Neuronal stem cell (in vitro differentiated cells): ENCODE measurements at regions not wholly inside any gene's neighbourhood (a gene's known extent, or its start where the extent isn't known, plus 50 kb on each side); places are given as distances from the start of the nearest gene placed in this dataset.

Experiments
- DNase-seq: peaks from one replicate; pipeline ENCODE4 v3.0.0-alpha.2; 2013; ENCODE audit warnings: low spot score
- H2AFZ ChIP-seq: one replicate; pipeline ENCODE4 v1.6.1; 2013; ENCODE audit warnings: mild to moderate bottlenecking, low read length, inconsistent platforms
- H2AK5ac ChIP-seq: 2 replicates; pipeline ENCODE4 v1.6.1; 2013; ENCODE audit warnings: low read depth, mild to moderate bottlenecking, inconsistent platforms, low read length, moderate library complexity, mixed read lengths
- H2BK120ac ChIP-seq: 2 replicates; pipeline ENCODE4 v1.6.1; 2013; ENCODE audit warnings: low read depth, mild to moderate bottlenecking, inconsistent platforms, low read length, moderate library complexity, mixed read lengths
- H2BK12ac ChIP-seq: one replicate; pipeline ENCODE4 v1.6.1; 2013; ENCODE audit warnings: low read length, inconsistent platforms
- H2BK15ac ChIP-seq: 2 replicates; pipeline ENCODE4 v1.6.1; 2013; ENCODE audit warnings: mild to moderate bottlenecking, low read length, inconsistent platforms, mixed read lengths
- H2BK5ac ChIP-seq: one replicate; pipeline ENCODE4 v1.6.1; 2013; ENCODE audit warnings: inconsistent platforms, mild to moderate bottlenecking, low read length, moderate library complexity
- H3K14ac ChIP-seq: one replicate; pipeline ENCODE4 v1.6.1; 2013; ENCODE audit warnings: low read length, inconsistent platforms
- H3K18ac ChIP-seq: 2 replicates; pipeline ENCODE4 v1.6.1; 2013; ENCODE audit warnings: low read length, inconsistent platforms
- H3K23ac ChIP-seq: 2 replicates; pipeline ENCODE4 v1.6.1; 2013; ENCODE audit warnings: low read depth, mild to moderate bottlenecking, mixed read lengths, low read length, inconsistent platforms; ENCODE audit not compliant: poor library complexity
- H3K27ac ChIP-seq: replicated peaks from 3 replicates; pipeline ENCODE4 v1.5.1; 2013; ENCODE audit warnings: low read length, inconsistent platforms
- H3K27me3 ChIP-seq, 3 experiments: 2 replicates each; pipeline ENCODE4 v1.6.1; 2013; ENCODE audit warnings: low read length in 3 of 3, mild to moderate bottlenecking in 2 of 3, inconsistent platforms in 1 of 3, low read depth in 1 of 3, mixed read lengths in 1 of 3, moderate library complexity in 1 of 3; ENCODE audit not compliant: control insufficient read depth in 3 of 3, insufficient read depth in 3 of 3
- H3K36me3 ChIP-seq, 2 donors: replicated peaks in 1 of 2; 2 replicates each; pipeline ENCODE4 v1.6.1; 2013; ENCODE audit warnings: low read length in 2 of 2; ENCODE audit not compliant: control insufficient read depth in 2 of 2, insufficient read depth in 2 of 2
- H3K4ac ChIP-seq: 2 replicates; pipeline ENCODE4 v1.6.1; 2013; ENCODE audit warnings: inconsistent platforms, mild to moderate bottlenecking, low read length, moderate library complexity
- H3K4me1 ChIP-seq, 2 donors: 1 replicate in 1 of 2; 2 replicates in 1 of 2; pipeline ENCODE4 v1.6.1; 2013; ENCODE audit warnings: low read length in 2 of 2, low read depth in 1 of 2; ENCODE audit not compliant: control insufficient read depth in 2 of 2, insufficient read depth in 1 of 2
- H3K4me2 ChIP-seq: one replicate; pipeline ENCODE4 v1.6.1; 2013; ENCODE audit warnings: mild to moderate bottlenecking, low read length, inconsistent platforms; ENCODE audit not compliant: insufficient read depth, poor library complexity, severe bottlenecking
- H3K4me3 ChIP-seq, 2 donors: 2 replicates each; pipeline ENCODE4 v1.5.1; 2013; ENCODE audit warnings: low read length in 2 of 2, mild to moderate bottlenecking in 2 of 2, inconsistent platforms in 1 of 2, moderate library complexity in 1 of 2
- H3K79me1 ChIP-seq: one replicate; pipeline ENCODE4 v1.6.1; 2013; ENCODE audit warnings: low read depth, mild to moderate bottlenecking, inconsistent platforms, low read length, moderate library complexity
- H3K9ac ChIP-seq: one replicate; pipeline ENCODE4 v1.6.1; 2013; ENCODE audit warnings: mild to moderate bottlenecking, low read depth, low read length, inconsistent platforms; ENCODE audit not compliant: poor library complexity
- H3K9me3 ChIP-seq, 2 donors: replicated peaks in 1 of 2; 2 replicates each; pipeline versions ENCODE3 to v1.6.1; 2013; ENCODE audit warnings: low read length in 2 of 2, mild to moderate bottlenecking in 2 of 2, inconsistent platforms in 1 of 2, low read depth in 1 of 2, mixed read lengths in 1 of 2, moderate library complexity in 1 of 2; ENCODE audit not compliant: control insufficient read depth in 2 of 2, insufficient read depth in 1 of 2
- H4K8ac ChIP-seq: one replicate; pipeline ENCODE4 v1.6.1; 2013; ENCODE audit warnings: low read depth, mild to moderate bottlenecking, inconsistent platforms, low read length, moderate library complexity
- H4K91ac ChIP-seq: one replicate; pipeline ENCODE4 v1.6.1; 2013; ENCODE audit warnings: low read length, low read depth, mild to moderate bottlenecking, inconsistent platforms; ENCODE audit not compliant: poor library complexity
- WGBS, 2 donors: extraction: QIAGEN DNeasy Blood & Tissue Kit; methylation state at CpG; one replicate each; pipeline ENCODE4 v1.1.7; 2013; ENCODE audit warnings: missing lambda C conversion rate in 2 of 2, mixed read lengths in 1 of 2; ENCODE audit not compliant: insufficient read length in 2 of 2, insufficient replicate concordance in 1 of 2; ENCODE audit errors: extremely low coverage in 2 of 2; 5-methylcytosine and 5-hydroxymethylcytosine counted together

- Histone ChIP-seq H3K27me3 (no peaks in the 10 kb centered on the region), H3K4me2 (no peak overlapping the region), H2BK5ac (no peak overlapping the region), H2BK15ac (no peak overlapping the region), H2AK5ac (no peak overlapping the region), H3K4me1 (no peaks in the 10 kb centered on the region), H3K36me3 (no peaks in the 10 kb centered on the region), H4K91ac (no peak overlapping the region), H3K9ac (no peak overlapping the region), H2BK12ac (no peak overlapping the region), H3K79me1 (no peaks in the 10 kb centered on the region), H3K9me3 (no peaks in the 10 kb centered on the region), H2AFZ (no peak overlapping the region), H3K18ac (no peak overlapping the region), H3K27ac (no peak overlapping the region), H3K4ac (no peak overlapping the region), H2BK120ac (no peak overlapping the region), H3K14ac (no peak overlapping the region), H4K8ac (no peak overlapping the region), H3K23ac (no peak overlapping the region), H3K4me3 (no peak overlapping the region)
- no peak for DNase-seq
- no CpG with 5 or more reads among the region's 1 CpG for WGBS, 2 donors
These were observed 204.1 kb downstream of the ARRDC4 start for GRCh38 chr15:98164571-98164970.

- Histone ChIP-seq H3K9ac (no peak overlapping the region), H3K23ac (no peak overlapping the region), H4K8ac (no peak overlapping the region), H3K79me1 (no peaks in the 10 kb centered on the region), H3K14ac (no peak overlapping the region), H2BK15ac (no peak overlapping the region), H2BK12ac (no peak overlapping the region), H4K91ac (no peak overlapping the region), H3K18ac (no peak overlapping the region), H3K4ac (no peak overlapping the region), H2AK5ac (no peak overlapping the region), H3K27ac (no peak overlapping the region), H2BK120ac (no peak overlapping the region), H3K4me3 (no peak overlapping the region), H2AFZ (no peak overlapping the region), H3K36me3 (no peaks in the 10 kb centered on the region), H3K27me3 (no peaks in the 10 kb centered on the region), H3K4me2 (no peak overlapping the region), H3K9me3 (no peaks in the 10 kb centered on the region), H3K4me1 (no peaks in the 10 kb centered on the region), H2BK5ac (no peak overlapping the region)
- no CpG with 5 or more reads among the region's 6 CpGs for WGBS, 2 donors
- no peak for DNase-seq
These were observed 204.5 kb downstream of the ARRDC4 start for GRCh38 chr15:98164986-98165385.

GRCh38 chr15:98167722-98168268 lies 207.3 kb downstream of the ARRDC4 start:
- WGBS, 2 donors = no CpG with 5 or more reads among the region's 4 CpGs
- Histone ChIP-seq H2BK15ac (no peak overlapping the region), H3K23ac (no peak overlapping the region), H3K27me3 (no peaks in the 10 kb centered on the region), H4K91ac (no peak overlapping the region), H4K8ac (no peak overlapping the region), H3K4me3 (no peak overlapping the region), H2AFZ (no peak overlapping the region), H3K27ac (no peak overlapping the region), H2BK12ac (no peak overlapping the region), H3K9me3 (no peaks in the 10 kb centered on the region), H2BK120ac (no peak overlapping the region), H3K9ac (no peak overlapping the region), H3K36me3 (no peaks in the 10 kb centered on the region), H3K79me1 (no peaks in the 10 kb centered on the region), H2BK5ac (no peak overlapping the region), H2AK5ac (no peak overlapping the region), H3K4me1 (no peaks in the 10 kb centered on the region), H3K18ac (no peak overlapping the region), H3K14ac (no peak overlapping the region), H3K4ac (no peak overlapping the region), H3K4me2 (no peak overlapping the region)
- DNase-seq = no peak

DNA sequence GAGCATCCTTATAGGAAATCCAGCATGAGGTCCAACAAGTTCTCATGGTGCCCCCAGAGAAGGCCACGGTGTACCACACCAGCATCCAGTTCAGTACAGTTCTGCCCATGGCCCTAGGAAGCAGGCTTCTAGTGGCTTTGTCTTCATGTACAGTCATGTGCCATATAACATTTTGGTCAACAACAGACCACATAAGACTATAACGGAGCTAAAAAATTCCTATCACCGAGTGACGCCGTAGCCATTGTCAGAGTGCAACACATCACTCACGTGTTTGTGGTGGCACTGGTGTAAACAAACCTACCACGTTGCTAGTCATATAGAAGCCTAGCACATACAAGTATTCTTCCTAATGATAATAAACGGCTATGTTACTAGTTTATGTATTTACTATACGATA lies 209.0 kb downstream of the ARRDC4 start:
- no peak for DNase-seq
- H2BK120ac ChIP-seq = no peak overlapping the region
- H3K4me1 ChIP-seq = no peaks in the 10 kb centered on the region
- H3K14ac ChIP-seq = no peak overlapping the region
- H3K4ac ChIP-seq = no peak overlapping the region
- H2BK5ac ChIP-seq = no peak overlapping the region
- H3K18ac ChIP-seq = no peak overlapping the region
- WGBS, 2 donors = no CpG with 5 or more reads among the region's 9 CpGs
- H4K91ac ChIP-seq = no peak overlapping the region
- H2AK5ac ChIP-seq = no peak overlapping the region
- no peak overlapping the region for H3K9ac ChIP-seq
- no peaks in the 10 kb centered on the region for H3K36me3 ChIP-seq
- H2BK12ac ChIP-seq = no peak overlapping the region
- no peak overlapping the region for H3K23ac ChIP-seq
- H2AFZ ChIP-seq = no peak overlapping the region
- no peaks in the 10 kb centered on the region for H3K9me3 ChIP-seq
- H3K4me3 ChIP-seq = no peak overlapping the region
- no peak overlapping the region for H3K27ac ChIP-seq
- H3K4me2 ChIP-seq = no peak overlapping the region
- H2BK15ac ChIP-seq = no peak overlapping the region
- no peak overlapping the region for H4K8ac ChIP-seq
- no peaks in the 10 kb centered on the region for H3K79me1 ChIP-seq
- no peaks in the 10 kb centered on the region for H3K27me3 ChIP-seq
